Suppressor macrophage treated with lipopolysaccharide for 4 hours (primary cell): ENCODE measurements at regions not wholly inside any gene's neighbourhood (a gene's known extent, or its start where the extent isn't known, plus 50 kb on each side); places are given as distances from the start of the nearest gene placed in this dataset.
"Not testable (repeated sequence)": the region's sequence is repeated elsewhere in the genome, so short reads cannot be mapped to it uniquely, and the experiment has no call there.

Experiments used
- DNase-seq: peaks from one replicate; pipeline ENCODE4 v3.0.0-alpha.2; 2020

GRCh38 chr18:21928925-21929324 is 188.3 kb downstream of the MIB1 start:
- DNase-seq: no peak

- no peak for DNase-seq
Observed at GRCh38 chr18:21930177-21930576, 189.6 kb downstream of the MIB1 start.

DNA sequence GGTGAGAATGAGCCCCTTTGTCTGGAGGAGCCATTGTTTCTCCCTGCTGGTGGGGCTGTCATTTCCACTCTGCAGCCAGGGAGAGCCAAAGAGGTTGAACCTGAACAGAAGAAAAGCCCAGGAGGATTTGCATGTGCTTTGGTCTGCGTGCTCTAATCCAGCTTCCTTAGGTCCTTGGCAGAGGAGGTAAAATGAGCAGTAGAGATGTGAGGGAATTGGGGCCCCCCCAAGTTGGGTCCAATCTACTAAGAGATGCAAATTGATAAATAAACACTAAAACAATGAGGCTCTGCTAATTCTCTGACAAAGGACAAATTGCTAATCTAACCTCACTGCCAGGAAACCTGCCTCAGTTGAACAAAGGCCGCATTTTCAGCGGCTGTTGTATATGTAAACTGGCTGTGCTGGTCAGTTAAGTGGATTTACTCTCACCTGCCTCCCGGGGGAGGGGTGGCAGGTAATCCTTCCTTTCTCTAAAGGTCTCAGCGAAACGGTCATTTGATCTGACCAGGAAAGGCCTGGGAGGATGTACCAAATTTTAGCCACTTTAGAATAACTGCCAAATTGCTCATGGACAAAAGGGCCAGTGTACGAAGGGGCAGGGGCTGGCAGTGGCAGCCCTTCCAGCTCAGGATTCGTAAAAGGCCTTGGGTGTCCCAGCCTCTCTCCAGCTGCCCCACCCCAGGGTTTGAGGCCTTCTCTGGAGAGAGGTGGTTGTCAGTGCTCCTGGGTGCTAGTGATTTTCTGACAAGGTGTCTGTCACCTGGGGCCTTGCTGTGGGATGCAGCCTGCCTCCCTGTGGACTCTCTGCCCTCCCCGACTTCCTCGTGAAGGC is 193.6 kb downstream of the MIB1 start:
- DNase-seq: no peak

GRCh38 chr18:21934766-21935015 is 194.1 kb downstream of the MIB1 start:
- no peak for DNase-seq

DNA sequence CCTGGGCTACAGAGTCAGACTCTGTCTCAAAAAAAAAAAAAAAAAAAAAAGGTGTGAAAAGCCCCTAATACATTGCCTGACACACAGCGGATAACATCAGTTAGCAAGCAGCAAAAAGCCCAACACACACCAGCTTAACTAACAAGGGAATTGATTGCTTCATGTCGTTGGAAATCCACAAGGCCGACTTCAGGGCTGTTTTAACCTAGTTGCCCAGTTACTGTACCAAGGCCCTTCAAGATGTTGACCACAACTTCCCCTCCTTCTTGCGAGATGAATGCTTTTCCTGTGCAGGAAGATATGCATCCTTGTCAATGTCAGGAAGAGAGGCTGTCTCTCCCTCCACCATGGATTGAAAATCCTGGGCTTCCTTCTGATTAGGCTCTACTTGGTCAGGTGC is 202.9 kb downstream of the MIB1 start:
- no peak for DNase-seq

- DNase-seq: no peak
Observed at GRCh38 chr18:21949326-21950015, 208.9 kb downstream of the MIB1 start.

DNA sequence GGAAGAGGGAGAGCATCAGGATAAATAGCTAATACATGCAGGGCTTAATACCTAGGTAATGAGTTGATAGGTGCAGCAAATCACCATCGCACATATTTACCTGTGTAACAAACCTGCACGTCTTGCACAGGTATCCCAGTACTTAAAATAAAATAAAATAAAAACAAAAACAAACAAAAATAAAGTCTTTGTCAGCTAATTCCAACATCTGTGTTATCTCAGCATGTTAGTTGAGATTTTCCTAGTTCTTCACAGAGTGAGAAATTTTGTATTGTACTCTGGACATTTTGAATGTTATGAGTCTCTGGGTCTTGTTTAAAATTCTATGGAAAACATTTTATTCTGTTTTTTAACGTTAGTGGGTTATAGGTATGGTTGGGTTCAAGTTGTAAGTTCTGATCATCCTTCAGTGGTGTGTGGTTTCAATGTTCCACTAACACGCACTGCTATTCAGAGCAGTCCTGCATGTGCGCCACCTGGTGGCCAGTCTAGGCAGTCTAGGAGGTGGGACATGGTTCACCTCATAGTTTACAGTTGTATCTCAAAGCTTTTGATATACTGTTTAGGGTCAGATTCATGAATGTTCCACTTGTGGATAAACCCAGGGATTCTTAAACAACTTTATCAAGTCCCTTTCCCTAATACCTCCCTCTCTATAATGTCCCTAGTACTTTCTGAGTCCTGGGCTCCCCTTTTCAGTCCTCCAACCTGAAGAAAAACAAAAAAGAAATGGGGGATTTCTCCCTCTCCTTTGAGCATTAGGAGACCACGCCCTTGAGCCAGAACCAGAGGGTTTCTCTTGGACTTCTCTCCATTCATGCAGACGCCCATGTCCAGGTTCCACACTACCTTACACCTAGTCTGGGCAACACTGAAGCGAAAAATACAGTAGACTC is 213.4 kb upstream of the GATA6 start:
- DNase-seq: peak; percentile 80

DNA sequence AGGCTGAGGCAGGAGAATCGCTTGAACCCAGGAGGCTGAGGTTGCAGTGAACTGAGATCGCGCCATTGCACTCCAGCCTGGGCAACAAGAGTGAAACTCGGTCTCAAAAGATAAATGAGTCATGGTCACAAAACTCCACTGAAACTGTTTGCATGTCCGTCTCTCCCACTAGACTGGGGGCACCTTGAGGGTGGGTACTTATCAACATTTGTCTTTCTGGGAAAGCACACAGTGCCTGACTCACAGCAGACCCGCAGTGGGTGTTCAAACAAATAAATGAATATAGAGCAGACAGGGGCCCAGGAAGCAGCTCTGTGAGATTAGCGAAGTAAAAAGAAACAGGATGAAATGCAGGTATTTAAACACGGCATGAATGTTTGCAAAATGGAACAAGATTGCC is 211.1 kb upstream of the GATA6 start:
- DNase-seq: no peak

GRCh38 chr18:21958707-21959450 is 210.5 kb upstream of the GATA6 start:
- no peak for DNase-seq

DNA sequence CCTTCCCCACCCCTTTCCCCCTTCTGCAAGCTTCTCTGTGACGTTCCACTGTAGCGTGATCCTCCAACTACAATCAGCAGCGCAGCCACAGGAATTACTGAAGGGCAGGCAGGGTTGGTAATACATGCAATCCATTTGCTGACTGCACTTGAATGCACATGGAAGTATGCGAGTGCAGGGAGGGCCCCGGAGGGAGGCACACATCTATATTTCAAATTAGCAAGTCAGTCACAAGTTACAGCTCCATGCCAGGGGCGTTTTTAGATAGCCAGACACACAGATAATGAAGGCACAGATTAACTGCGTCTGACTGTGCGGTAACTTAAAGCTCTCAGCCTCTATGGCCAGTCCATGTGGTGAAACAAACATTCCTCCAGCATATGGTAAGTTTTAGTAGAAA is 209.2 kb upstream of the GATA6 start:
- no peak for DNase-seq

GRCh38 chr18:21963336-21963735 is 206.1 kb upstream of the GATA6 start:
- no peak for DNase-seq

GRCh38 chr18:21968338-21968737 is 201.1 kb upstream of the GATA6 start:
- no peak for DNase-seq

GRCh38 chr18:21972281-21972680 is 197.1 kb upstream of the GATA6 start:
- no peak for DNase-seq

DNA sequence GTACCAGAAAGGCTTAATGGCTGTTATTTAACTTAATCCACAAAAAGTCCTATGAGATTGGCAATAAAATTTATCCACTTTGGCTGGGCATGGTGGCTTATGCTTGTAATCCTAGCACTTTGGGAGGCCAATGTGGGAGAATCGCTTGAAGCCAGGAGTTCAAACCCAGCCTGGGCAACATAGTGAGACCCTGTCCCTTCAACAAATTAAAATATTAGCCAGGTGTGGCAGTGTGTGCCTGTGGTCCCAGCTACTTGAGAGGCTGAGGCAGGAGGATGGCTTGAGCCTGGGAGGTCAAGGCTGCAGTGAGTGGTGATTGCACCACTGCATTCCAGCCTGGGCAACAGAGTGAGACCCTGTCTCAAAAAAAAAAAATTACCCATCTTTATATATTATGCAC is 193.4 kb upstream of the GATA6 start:
- not testable (repeated sequence) for DNase-seq

- no peak for DNase-seq
Observed at GRCh38 chr18:21978546-21979170, 190.7 kb upstream of the GATA6 start.

DNA sequence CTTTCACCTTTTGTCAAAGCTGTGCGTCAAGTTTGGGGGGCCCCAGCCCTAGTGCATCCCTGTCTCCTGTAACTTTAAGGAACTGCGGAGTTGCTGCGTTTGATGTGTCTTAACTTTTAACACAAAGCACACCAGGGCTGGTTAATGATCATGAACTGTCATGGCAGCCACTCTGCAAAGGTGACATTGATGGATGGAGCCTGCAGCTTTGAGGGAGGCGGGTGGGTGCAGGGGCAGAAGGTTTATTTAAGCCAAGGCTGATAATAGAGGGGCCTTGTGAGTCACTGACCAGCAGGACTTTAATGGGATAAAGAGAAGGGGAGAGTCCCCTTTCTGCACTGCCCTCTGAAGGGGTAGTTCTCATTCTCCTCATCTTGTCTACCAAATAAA is 190.2 kb upstream of the GATA6 start:
- DNase-seq: no peak

GRCh38 chr18:21979759-21980158 is 189.6 kb upstream of the GATA6 start:
- no peak for DNase-seq

DNA sequence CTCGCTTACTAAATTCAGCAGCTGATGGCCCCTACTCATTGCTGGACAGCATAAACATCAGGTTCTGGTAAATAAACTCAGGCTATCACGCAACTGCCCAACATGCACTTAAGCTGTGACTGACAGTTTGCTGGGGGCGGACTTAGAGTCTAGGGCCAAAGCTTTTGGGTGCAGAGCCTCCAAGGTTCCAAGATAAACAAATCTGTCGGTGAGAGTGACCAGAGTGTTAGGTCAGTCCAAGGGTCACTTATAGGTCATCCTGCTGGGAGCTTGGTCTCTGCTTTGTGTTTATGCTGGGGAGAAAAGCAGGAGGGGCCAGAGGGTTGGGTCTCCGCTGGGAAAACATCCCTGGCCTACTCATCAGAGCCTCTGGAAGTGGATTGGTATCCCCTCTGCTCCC is 188.6 kb upstream of the GATA6 start:
- no peak for DNase-seq

DNA sequence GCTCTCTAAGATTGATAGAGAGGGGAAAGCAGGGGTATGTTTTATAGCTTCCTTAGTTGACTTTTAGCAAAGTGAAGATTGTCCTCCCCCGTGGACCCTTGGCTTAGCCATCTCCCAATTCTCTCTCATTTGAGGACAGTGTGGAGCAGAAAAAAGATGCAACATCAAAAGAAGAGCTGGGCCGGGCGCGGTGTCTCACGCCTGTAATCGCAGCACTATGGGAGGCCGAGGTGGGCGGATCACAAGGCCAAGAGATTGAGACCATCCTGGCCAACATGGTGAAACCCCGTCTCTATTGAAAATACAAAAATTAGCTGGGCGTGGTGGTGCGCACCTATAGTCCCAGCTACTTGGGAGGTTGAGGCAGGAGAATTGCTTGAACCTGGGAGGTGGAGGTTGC is 187.9 kb upstream of the GATA6 start:
- DNase-seq: not testable (repeated sequence)

GRCh38 chr18:21991081-21991534 is 178.3 kb upstream of the GATA6 start:
- no peak for DNase-seq

- no peak for DNase-seq
Observed at GRCh38 chr18:21991886-21992285, 177.5 kb upstream of the GATA6 start.

- DNase-seq: no peak
Observed at GRCh38 chr18:21996351-21996826, 173.0 kb upstream of the GATA6 start.
